Activated T-cell treated with anti-CD3 and anti-CD28 coated beads for 4 hours (primary cell): ENCODE measurements at regions not wholly inside any gene's neighbourhood (a gene's known extent, or its start where the extent isn't known, plus 50 kb on each side); places are given as distances from the start of the nearest gene placed in this dataset.
A peak's percentile ranks its signal among the peaks of the same experiment; 100 is the strongest.

ENCODE experiments used
- DNase-seq: peaks from one replicate; pipeline ENCODE4 v3.0.0-alpha.2; 2020

DNA sequence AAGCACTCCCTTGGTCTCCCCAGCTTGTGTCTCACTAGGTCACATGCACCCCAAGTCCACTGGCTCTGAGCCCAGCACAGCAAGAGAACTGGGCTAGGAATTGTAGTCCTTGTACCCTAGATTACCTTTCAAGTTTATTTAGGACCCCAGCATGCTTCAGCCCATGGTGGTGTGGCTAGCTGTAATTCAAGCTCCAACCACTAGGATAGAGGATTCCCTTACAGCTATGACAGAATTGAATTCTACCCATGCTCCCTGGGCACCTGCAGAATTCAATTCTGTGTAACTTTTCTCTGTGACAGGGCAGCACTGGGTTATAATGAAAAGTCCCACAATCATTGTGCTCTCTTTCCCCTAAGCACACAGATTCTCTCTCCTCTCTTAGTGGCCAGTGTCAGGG lies 253.8 kb upstream of the DMD start:
- no peak for DNase-seq

DNA sequence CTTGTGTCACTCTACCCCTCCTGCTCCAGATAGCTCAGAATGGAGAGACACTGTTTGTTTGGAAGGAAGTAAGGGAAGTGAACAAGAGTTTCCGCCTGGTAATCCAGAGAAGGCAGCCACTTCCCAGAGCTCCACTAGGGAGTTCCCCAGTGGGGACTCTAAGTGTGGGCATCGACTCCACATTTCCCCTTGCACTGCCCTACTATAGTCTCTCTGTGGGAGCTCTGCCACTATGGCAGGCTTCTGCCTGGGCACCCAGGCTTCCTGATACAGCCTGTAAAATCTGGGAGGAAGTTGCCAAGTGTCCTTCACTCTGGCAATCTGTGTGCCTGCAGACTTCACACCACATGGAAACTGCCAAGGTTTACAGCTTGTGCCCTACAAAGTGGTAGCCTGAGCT lies 245.8 kb upstream of the DMD start:
- no peak for DNase-seq

DNA sequence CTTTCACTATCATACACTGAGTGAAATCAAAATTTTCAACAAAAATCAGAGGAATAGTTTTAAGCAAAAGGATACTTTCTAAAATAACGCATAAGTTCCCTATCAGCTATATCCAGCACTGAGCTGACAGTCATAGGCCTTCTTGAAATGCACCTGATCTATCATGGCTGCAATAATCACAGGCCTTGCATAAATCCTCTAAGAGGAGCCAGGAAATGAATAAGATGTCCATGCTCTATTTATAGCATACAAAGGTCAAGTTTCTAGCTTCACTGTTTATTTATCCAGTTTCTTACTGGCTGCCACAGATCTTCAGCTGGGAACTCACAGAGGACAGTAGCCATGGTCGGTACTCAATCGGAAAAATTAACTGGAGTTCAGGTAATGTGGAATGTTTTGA lies 235.9 kb upstream of the DMD start:
- no peak for DNase-seq

DNA sequence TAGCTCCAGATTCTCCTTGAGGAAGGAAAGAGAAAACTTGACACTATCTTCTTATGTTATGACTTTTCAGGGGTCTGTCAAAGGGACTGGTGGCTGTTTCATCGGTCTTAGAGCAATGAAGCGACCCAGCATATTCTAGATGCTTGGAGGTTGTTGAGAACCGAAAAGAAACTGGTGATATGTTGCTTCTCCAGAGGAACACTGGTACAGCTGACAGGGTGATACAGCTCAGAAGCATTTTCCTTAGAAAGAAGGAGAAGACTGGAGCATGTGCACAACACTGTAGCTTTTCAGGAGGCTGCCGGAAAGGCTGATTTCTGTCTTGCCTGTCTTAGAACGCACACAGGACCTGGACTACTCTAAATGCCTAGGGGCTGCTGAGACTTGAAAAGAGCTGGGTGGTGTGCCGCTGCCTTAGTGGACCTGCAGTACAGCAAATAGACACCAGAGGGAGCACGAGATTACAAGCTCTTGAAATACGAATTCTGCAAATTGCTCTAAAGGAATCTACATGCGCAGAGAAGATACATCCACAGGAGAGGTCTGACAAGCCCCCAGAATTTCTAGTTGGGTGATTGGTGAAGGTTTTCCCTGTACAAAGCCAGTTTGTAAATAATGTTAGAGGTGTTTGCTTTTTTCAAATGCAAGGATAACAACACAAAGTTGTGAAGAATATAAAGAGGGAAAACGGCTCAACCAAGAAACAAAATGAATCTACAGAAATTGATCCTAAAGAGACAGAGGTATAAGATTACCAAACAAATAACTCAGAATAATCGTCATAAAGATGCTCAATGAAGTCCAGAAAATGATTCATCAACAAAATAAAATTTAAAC lies 223.1 kb upstream of the DMD start:
- DNase-seq: peak; percentile 0

DNA sequence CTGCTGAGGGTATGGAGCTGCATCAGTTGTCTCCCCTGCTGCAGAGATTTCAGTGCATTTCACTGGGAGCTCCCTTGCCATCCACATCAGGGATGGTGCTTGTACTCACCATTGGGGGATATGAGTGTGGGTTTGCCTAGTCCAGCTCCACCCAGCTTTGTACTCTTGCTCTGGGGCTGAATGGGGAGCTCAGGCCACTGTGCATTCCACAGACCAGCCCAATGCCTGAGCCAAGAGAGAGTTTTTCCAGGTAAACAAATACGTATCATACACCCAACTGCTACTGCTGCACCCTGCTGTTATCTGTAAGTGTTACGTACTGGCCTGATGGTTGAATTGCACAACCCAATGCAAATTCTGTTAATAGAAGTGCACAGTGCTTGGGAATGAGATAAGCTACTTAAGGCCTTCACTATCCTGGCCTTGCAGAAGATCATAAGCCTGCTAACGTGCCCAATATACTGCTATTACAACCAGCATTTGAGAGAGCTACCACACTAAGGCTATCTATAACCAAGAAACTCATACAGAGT lies 205.0 kb upstream of the DMD start:
- no peak for DNase-seq

DNA sequence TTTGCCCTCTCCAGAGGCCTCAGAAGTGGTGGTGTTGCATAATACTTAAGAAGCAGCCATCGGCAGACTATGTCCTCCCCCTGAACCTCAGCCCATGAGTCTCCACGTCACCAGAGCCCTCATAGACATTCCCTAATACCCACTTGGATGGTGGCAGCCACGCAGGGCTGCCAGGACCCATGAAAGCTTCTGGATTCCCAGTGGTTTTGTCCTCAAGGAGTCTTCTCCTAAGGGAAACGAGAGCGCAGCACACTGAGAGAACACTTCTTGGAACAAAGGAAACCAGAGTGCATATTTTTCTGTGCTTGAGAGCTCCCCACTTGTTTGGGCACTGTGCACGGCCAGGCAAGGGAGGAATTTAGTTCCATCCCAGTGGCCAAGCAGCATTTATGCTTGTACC lies 204.1 kb upstream of the DMD start:
- DNase-seq: no peak

DNA sequence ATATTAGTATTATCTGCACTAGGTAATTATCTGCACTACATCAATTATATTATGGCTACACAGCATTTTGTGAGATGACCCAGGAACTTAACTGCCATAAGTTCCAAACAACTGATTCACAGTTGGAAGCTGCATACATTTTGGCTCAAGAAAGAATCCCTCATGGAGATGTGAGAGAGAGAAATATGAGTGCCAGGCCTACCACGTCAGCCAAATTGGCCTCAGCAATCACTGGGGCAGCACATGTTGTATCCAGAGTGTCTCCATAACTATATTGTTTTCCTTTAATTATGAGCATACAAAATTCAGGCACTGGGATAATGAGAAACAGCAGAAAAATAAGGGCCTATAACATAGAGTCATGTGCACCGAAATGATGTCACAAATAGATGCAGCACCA lies 174.2 kb upstream of the DMD start:
- no peak for DNase-seq

DNA sequence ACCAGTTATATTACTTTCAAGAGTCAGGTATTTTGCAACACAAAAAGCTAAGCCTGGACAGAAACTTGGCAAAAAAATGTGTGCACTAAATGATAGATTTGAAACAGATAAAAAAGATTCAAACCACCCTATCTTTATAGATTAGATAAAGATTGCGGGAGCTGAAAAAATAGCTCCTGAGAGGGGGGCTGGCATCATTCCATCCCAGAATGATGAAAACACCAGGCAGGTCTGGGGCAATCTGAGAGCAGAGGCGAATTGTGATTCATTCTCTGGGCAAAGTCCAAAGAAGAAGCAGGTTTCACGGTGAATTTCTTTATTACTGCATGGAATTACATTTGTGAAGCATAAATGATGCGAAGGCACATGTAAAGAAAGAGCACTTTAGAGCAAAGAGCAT lies 168.5 kb upstream of the DMD start:
- DNase-seq: no peak

DNA sequence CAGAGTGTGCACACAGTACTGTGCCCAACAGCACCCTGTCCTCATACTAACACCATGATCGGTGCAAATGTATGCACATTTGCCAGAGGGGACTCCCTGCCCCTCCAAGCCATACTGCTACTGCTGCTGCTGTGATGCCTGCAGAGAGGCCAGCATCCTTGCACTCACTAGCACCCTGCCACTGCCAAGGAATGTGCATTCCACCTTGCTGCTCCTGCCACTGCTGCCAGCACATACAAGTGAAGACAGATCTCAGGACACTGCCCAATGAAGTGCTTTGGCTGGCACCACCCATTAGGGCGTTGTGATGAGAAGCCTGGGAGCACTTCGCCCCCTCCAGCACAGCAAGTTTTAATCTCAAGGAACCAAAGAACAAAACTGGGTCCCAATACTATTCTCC lies 146.3 kb upstream of the DMD start:
- DNase-seq: no peak

DNA sequence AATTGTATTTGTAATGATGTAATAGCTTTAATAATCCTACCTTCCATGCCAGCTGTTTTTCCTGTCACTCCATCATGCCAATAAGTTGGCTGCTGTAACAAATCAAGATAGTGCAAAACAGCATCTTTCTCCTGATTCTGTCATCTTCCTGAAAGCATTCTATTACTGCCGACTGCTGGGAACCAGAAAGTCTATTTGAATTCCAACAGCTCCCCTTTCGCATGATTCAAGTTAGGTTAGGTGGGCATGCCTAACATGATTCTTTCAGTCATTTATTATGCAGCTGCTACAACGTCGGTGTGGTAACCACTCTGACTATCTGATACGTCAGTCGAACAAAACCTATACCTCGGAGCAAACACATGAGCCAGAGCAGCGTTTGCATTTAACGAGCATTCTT lies 127.9 kb upstream of the DMD start:
- DNase-seq: no peak

DNA sequence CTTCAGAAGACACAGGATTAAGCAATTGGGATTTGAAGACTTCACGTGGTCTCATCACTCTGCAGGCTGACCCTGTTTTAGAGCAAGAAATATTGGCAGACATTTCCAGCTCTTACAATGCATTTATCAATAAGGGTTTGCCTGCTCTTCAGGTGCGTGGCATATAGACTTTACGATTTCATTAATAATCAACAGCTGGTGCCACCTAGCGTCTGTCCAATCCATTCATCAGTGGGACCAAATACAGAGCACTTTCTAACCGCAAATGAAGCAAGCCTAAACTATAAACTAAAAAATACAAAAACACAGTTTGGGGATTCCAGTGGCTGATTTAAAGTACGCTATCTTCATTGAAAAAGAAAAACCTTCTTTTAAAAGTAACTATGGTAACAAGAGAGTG lies 125.4 kb upstream of the DMD start:
- no peak for DNase-seq

DNA sequence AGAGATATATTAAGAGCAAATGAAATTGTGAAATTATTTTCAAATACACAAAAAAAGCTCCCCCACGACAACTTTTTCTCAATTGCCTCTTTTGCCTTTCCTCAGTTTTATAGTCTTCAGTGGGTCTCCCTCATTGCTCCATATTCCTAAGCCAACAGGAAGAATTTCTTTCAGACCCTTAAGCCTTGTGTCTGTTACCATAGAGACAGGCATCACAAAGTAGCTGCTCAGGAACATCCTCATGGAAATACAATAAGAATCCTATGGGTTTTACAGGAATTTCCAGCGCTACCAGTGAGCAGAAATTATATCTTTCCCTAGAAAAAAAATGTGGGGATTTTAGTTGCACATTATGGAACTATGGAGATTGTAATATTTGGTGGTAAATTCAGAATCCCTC lies 121.9 kb upstream of the DMD start:
- no peak for DNase-seq

DNA sequence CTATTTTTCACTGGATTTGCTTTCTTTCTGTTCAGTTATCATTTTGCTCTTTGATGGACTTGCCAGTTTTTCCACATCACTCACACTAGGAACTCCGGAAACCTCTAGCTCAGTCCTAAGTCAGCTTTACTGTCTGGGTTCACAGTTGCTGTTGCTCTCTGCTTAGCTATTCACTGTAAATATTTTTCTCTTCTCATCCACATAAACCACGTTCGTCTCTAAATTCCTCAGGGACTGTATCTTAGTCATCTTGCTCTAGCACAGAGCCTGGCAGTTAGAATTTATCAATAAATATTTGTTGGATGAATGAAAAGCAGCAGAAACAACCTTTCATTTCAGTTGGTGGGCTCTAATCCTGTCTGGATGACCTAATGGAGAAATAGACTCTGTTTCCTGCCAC lies 119.4 kb upstream of the DMD start:
- DNase-seq: no peak

DNA sequence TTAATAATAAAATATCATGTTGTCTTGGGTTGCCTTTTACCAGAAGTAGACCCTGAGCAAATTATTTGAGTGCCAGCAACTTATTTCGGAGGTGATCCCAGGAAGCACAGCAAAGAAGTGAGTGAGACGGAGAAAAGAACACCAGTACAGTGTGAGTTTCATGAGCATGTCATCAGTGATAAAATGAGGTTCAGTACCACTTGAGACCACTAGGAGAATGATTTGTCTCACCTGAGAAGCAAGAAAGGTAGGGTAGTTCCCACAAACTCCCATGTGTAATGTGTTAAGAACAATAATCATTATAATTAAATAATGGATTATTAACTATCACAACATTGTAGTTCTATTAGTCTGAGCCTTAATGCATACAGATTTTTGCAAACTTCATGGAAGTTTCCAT lies 112.8 kb upstream of the DMD start:
- DNase-seq: no peak

DNA sequence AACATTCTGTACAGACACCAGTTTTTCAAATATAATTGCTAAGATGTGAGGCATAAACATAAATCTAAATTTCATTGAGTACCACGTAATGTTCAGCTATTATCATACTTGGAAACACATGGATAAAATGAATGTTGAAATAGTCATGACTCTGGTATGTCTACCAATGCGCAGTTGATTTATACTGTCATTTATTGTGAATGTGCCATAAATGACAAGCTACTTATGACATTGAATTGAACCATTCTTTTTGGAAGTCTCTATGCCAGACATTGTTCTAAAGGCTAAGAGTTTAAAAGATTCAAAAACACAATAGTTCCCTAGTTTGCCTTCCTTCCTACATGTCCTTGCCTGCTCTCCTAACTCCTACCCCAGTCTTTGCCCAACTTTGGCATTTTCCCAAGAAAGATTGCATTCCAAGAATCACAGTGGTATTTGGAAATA lies 96.6 kb upstream of the DMD start:
- DNase-seq: no peak

DNA sequence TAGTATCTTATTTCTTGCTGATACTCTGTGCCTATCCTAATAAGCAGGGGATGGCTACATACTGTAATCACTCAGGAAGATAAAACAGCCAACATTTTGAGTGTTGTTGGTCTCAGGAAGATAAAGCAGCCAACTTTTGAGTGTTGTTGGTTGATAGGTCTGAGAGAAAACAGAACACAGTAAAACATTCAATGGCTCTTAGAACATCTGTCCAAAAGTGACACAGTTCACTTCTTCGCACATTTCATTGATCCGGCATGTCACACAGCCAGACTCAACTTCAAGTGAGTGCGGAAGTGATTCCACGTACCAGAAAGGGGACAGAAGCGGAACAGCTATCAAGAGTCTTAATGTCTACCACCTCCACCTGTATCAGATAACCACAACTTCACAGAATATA lies 87.3 kb upstream of the DMD start:
- no peak for DNase-seq

DNA sequence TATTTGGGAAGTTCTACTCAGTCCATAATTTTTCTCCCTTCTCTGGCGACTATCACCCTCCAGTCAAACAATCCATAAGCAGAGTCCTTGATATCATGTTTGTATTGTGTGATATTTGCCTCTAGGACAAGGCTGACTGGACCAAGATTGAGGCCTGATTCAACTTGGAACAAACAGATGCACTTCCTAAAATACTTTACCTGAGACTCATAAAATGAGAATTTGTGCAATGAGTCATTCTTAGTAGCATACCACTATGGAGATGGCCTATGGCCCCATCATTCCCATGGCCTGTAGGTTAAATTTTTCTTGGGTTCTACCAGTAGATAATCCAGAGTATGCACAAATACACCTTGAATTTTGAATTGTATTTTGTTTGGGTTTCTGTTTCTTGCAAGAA lies 74.2 kb upstream of the DMD start:
- no peak for DNase-seq

DNA sequence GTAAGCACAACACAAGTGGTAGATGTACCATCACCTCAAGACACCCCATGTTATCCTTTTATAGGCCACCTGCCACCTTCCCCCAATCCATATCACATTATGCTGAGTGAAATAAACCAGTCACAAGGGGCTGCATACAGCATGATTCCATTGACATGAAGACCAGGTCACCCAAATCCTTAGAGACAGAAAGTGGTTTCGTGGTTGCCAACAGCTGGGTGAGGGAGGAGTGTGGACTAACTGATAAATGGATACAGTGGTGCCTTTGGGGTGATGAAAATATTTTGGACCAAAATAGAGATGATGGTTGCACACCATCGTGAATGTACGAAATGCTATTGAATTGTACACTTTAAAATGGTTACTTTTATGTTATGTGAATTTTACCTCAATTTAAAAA lies 65.7 kb upstream of the DMD start:
- DNase-seq: no peak

DNA sequence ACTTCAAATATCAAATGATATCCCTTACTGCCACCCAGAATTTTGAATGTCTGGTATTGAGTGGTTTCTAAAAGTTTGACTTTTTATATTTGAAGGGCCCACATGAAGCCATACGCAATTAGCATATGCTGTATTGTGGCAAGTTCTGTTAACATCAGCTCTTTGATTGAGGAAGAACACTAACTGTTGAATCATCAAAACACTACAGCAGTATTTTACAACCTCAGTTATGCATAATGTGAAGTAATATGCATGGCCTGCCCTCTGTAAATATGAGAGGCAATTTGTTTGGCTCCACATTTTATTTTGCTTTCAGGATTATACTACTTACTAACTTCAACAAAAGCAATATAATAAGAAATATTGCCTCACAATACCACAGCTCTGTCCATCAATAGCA lies 62.2 kb upstream of the DMD start:
- DNase-seq: no peak

DNA sequence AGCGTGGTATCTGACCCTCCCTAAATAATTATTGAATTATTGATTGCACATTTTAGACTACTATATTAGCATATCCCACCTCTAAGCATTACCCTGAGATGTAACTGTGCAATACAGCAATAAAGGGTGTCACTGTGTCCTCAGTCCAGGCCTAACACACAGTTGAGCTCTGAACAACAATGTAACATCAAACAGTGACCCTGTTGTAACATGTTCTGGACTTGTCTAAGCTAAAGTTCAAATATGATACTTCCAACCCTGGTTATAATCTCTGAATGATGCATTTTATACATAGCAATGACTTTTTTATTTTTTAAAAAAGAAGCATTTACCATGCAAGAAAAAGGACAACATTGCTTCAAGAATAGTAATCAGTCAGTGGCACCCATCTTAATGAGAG lies 61.6 kb upstream of the DMD start:
- DNase-seq: no peak
